Stimulated activated CD4-positive, alpha-beta T cell treated with anti-CD3 and anti-CD28 coated beads, Interleukin-2, amount 100 ng/mL, for 48 hours (primary cell): ENCODE measurements at regions not wholly inside any gene's neighbourhood (a gene's known extent, or its start where the extent isn't known, plus 50 kb on each side); places are given as distances from the start of the nearest gene placed in this dataset.

Experiments
- DNase-seq, 2 donors: peaks; one replicate each; pipeline ENCODE4 v3.0.0-alpha.2; 2020

GRCh38 chr11:90805172-90805571 lies 582.3 kb upstream of the CHORDC1 start:
- no peak for DNase-seq

- no peak for DNase-seq
Measured at GRCh38 chr11:90803831-90804230, 581.0 kb upstream of the CHORDC1 start.

DNA sequence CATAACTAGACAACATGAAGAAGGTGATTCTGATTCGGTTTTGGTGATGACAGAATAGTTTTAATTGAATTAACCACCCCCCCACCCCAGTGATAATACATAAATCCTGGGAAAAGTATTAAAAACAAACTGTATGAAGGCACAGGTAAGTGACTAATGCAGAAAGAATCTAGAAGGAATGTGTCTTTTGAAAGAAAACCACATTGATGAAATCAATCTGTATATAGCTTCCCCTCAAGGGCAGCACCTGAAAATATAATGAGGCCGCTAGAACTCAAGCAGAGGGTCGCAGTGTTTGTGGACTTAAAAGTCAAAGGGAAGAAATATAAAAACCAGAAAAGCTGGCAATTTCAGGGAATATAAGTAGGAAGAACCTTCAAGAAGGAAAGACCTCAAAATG lies 580.5 kb upstream of the CHORDC1 start:
- no peak for DNase-seq

DNA sequence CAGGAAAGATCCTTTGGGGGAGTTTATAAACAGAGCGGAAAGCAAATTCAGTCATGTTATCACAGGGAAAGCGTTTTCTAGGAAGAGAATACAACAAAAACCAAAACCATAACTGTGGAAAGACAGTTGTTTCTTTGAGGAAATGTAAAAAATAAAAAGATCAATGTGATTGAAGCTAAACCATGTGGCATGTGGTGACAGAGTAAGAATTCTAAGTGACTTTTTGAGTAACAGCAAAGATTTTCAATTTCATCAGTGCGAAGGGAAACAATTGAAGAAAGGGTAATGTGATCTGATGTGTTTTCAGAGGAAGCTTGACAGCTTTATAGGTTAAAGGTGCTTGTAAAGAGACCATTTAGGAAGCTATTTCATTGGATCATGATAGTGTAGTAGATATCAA lies 575.9 kb upstream of the CHORDC1 start:
- no peak for DNase-seq

- DNase-seq: no peak
Measured at GRCh38 chr11:90795746-90796145, 572.9 kb upstream of the CHORDC1 start.

GRCh38 chr11:90788961-90789360 lies 566.1 kb upstream of the CHORDC1 start:
- no peak for DNase-seq

DNA sequence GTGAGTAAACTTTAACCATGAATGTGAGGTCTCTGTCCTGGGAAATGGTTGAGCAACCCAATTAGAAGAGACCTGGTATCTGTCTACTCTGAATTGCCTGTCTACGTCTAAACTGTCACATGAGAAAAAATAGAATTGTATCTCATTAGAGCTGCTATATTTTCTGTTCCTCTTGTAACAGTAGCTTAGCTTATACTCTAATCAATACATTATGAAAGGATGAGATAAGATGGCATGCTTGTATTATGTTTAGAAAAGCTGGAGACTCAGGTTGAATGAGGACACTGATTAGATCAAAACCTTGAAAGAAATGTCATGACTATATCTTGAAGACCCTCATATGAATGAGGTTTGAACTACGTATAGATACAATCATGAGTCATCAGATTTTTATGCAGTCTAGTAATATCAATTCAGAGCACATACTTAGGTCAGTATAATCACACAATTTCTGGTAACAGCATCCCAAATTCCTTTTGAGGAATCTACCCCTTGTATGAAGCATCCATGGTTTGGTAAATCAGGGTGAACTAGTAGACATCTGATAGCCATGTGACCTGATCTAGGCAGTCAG lies 561.5 kb upstream of the CHORDC1 start:
- DNase-seq: no peak

DNA sequence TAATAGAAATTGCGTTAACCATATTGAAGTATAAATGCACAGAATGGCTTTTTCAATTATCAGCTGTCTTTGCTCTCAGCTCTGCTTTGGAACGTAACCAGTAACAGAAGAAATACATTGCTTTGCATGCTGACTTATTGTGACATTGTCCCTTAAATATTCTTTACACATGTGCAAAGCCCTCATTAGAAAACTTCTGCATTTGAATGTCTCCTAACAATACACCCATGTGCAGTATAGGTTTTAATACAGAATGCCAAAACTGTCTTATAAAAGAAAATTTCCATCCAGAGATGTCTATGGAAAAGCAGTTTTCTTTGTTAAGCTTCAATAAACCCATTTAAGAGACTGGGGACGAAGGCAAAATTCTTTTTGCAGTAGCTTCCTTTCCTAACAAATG lies 560.3 kb upstream of the CHORDC1 start:
- no peak for DNase-seq

- no peak for DNase-seq
Measured at GRCh38 chr11:90779098-90779497, 556.2 kb upstream of the CHORDC1 start.

DNA sequence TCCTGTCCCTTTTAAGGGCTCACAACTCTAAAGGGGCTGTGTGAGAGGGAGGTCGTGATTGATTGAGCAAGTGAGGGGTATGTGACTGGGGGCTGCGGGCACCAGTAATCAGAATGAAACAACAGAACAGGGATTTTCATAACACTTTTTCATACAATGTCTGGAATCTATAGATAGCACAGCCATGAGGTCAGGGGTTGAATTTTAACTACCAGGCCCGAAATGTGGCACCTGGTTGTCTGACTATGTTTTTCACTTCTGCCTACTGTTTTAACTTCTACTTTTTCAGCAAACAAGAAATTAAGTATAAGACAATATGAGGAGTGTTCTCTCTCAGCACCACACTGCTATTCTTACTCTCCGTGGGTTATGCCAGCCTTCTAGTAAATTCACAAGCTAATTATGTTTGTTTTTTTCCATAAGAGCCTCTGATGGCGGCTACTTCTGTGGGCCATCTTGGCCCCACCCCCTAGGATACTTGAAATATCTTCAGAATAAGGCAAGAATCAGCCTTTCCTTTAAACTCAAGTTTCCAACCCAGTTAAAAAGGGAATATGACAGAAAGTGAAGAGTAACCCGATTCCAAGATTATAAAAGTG lies 552.8 kb upstream of the CHORDC1 start:
- DNase-seq: no peak

DNA sequence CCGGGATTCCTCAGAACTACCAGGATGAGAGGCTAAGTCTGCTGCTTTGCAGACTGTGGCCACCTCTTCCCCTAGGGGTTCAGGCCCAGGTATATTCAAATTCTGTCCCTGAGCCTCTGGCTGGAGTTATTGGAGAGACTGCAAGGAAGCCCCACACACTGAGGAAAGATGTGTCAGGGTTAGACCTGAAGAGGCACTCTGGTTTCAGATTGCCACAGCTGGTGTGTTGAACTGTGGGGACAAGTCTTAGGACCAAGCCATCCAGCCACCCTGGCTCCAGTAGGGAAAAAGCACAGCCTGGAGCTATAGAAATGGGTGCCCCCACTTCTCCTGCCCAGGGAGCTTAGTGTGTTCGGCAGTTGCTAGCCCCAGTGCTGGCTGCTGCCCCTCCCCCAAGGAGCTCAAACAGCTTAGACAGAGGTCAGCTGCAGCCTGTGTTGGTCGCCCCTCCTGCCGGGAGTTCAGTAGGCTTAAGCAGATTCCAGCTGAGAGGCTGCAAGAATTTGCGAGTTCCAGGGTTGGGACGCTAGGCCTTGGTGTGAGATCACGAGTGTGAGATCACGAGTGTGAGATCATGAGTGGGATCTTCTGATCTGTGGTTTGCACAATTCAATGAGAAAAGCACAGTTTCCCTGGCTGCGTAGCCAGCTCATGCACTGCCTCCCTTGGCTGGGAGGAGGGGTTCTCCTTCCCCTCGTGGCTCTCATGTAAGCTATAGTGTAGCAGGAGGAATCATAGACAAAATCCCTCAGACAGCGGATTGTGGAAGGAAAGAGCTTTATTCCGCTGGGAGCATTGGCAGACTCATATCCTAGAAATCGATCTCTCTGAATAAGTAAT lies 552.1 kb upstream of the CHORDC1 start:
- no peak for DNase-seq

DNA sequence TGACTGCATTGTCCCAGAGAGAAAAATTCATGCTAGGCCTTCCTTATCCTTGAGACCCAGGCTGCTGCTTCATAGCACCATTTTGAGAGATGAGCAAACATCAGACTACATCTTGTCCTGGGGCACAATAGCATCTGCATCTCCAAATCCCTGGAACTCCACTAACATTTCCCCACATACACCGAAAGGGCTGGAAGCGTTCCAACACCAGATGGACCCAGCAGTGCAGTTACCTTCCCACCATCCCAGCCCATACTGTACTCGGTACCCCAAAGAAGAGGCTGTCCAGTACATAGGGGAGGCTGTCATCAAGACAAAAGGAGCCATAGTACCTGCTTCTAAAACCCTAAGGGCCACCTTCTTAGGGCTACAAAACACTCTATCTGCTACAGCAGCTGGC lies 547.2 kb upstream of the CHORDC1 start:
- no peak for DNase-seq

DNA sequence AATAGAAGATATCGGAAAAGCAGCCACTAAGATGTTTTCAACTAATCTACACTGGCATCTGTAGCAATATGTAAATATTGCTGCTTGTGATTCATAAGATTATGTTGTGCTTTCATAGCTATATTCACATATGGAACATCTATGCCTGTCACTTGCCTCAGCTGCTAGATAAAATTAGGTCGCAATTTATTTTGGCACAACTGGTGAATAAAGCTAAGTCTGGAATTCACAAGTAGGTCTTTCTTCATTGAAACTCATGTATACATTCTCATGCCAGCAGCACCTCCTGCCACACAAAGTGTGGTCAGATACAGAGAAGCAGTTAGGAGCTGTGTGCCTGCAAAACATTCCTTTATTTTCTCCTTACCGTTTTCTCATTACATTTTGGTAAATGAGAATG lies 543.3 kb upstream of the CHORDC1 start:
- no peak for DNase-seq

- DNase-seq: no peak
Measured at GRCh38 chr11:90764691-90765090, 541.8 kb upstream of the CHORDC1 start.

DNA sequence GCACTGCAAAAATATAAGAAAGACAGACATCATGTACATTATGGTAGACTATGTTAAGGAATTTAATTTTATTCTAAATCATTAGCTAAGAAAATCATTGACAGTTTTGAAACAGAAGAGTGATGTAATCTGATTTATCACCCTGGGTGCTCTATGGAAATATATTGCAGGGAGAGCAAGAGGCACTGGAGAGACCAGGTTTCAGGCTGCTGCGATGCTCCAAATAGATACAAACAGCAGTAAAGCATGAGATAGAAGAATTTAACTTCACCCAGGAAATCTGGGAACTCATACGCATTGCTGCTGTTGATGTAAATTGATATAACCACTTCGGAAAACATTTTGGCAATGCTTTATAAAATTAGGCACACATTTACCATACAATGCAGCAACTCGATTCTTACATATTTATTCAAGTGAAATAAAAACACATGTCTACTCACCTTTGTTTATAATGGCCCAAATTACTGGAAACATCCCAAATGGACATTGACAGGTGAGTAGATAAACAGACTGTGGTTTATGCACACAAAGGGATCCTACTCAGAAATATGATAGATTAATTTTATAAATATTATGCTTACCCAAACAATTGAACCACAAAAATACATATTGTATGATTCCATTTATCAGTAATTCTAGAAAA lies 535.1 kb upstream of the CHORDC1 start:
- no peak for DNase-seq

DNA sequence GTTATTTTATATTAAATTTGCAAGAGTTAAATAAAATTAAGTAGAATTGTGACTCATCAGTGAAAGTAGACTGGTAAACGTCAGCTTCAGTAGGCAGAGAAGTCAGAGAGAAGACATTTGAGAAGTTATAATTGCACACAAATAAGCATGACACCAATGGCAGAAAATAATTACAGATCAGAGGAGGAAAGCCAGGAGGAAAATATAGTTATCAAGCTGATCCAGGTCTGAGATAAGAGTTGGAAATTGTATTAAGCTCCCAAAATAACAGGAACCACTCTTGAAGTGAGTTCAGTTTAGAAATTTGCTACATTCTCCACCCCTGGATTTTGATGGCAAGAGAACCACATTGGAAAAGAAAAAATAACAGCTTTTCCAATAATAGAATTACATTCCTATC lies 533.8 kb upstream of the CHORDC1 start:
- no peak for DNase-seq

DNA sequence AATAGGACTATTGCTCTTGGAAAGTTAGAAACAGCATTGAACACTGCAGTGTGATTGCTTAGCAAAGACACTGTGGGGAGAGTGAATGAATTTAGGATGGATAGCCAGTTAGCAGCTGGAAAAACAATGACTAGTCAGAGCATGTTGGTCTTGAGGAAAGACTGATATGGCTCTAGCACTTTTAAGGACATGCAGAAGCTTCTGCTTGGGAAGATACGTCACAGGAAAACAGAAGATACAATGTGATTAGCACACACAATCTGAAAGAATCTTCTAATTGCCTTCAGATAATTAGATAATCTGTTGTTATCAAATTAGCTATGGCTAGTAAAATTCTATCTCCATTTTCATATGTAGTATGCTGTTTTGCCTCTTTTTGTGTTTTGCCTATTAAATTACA lies 530.7 kb upstream of the CHORDC1 start:
- no peak for DNase-seq

GRCh38 chr11:90747057-90747456 lies 524.2 kb upstream of the CHORDC1 start:
- no peak for DNase-seq

GRCh38 chr11:90744169-90744568 lies 521.3 kb upstream of the CHORDC1 start:
- no peak for DNase-seq

DNA sequence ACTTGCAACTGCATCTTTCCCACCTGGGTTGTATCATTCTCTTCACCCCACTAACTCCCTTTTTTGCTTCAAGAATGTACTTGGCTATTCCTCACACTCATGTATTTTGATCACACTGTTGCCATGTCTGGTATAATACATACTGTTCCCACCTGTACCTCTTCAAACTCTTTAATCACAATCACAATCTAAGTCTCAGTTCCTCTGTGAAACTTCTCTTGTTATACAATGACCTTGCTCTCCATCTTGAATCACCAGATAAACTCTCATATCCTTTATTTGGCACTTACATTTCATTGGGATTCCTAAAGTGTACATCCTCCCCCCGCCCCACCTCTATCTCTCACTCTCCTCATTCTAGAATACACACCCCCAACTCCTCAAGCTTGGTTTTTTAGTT lies 516.0 kb upstream of the CHORDC1 start:
- no peak for DNase-seq

DNA sequence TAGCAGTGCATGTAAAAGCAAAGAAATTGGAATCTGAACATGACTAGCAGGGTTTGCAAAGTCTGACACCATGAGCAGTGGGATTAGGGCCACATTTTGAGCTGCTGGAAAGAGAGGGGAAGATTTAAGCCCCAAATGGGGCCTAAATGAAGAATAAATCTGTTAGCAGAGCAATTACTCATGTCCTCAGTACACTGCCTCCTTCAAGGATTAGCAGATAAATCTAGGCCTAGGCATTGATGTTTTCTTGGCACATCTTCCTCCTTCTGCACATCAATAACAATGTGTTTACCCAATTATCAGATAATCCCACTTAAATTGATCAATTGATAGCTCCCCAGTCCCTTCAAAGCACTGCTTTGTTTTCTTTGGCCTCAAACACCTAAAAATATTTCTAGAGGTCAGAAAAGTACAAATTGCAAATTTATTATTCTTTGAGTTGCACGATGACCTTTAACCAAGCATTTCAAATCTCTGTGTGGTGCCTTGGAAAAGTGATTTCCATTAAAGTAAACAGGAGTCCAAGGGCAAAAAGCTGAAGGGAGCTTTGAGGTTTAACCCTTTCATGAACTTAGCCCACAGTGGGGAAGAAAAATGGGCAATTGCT lies 514.7 kb upstream of the CHORDC1 start:
- DNase-seq: no peak

- no peak for DNase-seq
Measured at GRCh38 chr11:90732486-90732885, 509.6 kb upstream of the CHORDC1 start.

- no peak for DNase-seq
Measured at GRCh38 chr11:90723475-90723874, 500.6 kb upstream of the CHORDC1 start.
